ENCODE measurements at regions not wholly inside any gene's neighbourhood (a gene's known extent, or its start where the extent isn't known, plus 50 kb on each side); places are given as distances from the start of the nearest gene placed in this dataset.

DNA sequence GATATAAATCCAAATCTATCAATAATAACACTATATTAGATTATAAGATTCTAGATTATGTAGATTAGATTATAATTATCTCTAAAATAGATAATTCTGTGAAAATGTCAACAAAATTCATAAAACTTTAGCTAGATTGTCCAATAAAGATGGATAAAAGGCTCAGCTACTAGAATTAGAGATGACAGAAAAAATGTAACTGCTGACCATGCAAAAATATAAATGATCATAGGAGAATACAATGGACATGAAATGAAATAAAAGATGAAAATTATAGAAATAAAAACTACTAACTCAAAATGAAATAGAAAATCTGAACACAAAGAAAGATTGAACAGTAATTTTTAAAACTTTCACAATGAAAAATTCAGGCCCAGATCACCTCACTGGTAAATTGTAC is 1332.1 kb upstream of the CELF2 start:
- TF ChIP-seq POLR2A (IDR thresholded peaks at IDR 0.05), result no peak
- TF ChIP-seq, protein P1, sequence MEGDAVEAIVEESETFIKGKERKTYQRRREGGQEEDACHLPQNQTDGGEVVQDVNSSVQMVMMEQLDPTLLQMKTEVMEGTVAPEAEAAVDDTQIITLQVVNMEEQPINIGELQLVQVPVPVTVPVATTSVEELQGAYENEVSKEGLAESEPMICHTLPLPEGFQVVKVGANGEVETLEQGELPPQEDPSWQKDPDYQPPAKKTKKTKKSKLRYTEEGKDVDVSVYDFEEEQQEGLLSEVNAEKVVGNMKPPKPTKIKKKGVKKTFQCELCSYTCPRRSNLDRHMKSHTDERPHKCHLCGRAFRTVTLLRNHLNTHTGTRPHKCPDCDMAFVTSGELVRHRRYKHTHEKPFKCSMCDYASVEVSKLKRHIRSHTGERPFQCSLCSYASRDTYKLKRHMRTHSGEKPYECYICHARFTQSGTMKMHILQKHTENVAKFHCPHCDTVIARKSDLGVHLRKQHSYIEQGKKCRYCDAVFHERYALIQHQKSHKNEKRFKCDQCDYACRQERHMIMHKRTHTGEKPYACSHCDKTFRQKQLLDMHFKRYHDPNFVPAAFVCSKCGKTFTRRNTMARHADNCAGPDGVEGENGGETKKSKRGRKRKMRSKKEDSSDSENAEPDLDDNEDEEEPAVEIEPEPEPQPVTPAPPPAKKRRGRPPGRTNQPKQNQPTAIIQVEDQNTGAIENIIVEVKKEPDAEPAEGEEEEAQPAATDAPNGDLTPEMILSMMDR (IDR thresholded peaks at IDR 0.05), result no peak
